Tibial artery (tissue), 4 donors: ENCODE measurements at regions not wholly inside any gene's neighbourhood (a gene's known extent, or its start where the extent isn't known, plus 50 kb on each side); places are given as distances from the start of the nearest gene placed in this dataset.

Experiments
- DNase-seq, 2 donors: peaks; one replicate each; pipeline ENCODE4 v3.0.0-alpha.2; 2019
- H3K27ac ChIP-seq, 2 donors: fragments of 200-600 bp; sonication (generic) in 1 of 2; 1 replicate in 1 of 2; 2 replicates in 1 of 2; pipeline ENCODE4 v1.5.1; 2018 to 2019; ENCODE audit warnings: mild to moderate bottlenecking in 1 of 2
- H3K27me3 ChIP-seq, 2 donors: fragments of 200-600 bp; sonication (generic) in 1 of 2; one replicate each; pipeline versions ENCODE4 v1.5.1 to v1.6.0; 2016 to 2019
- H3K36me3 ChIP-seq, 3 donors: fragments of 200-600 bp; sonication (generic) in 2 of 3; one replicate each; pipeline ENCODE4 v1.5.1; 2016 to 2019; ENCODE audit warnings: mild to moderate bottlenecking in 2 of 3
- H3K4me1 ChIP-seq, 4 donors: fragments of 200-600 bp; sonication (generic) in 2 of 4; 1 replicate in 3 of 4; 2 replicates in 1 of 4; pipeline ENCODE4 v1.5.1; 2016 to 2019
- H3K4me3 ChIP-seq, 2 donors: fragments of 200-600 bp; sonication (generic) in 1 of 2; 1 replicate in 1 of 2; 2 replicates in 1 of 2; pipeline ENCODE4 v1.5.1; 2018 to 2019; ENCODE audit warnings: mild to moderate bottlenecking in 2 of 2
- H3K9me3 ChIP-seq, 3 donors: fragments of 200-600 bp; sonication (generic) in 1 of 3; one replicate each; pipeline ENCODE4 v1.5.1; 2016 to 2019
- CTCF ChIP-seq, 2 experiments: fragments of 200-600 bp in 1 of 2; fragments of 450-650 bp in 1 of 2; IDR thresholded peaks; one replicate each; pipeline ENCODE4 v1.5.1; 2017 to 2019; ENCODE audit warnings: antibody characterized with exemption in 2 of 2, mild to moderate bottlenecking in 1 of 2, moderate library complexity in 1 of 2
- intact Hi-C: fragments of 100-400 bp; cut with DNase I; formaldehyde crosslinking; loops from one replicate; pipeline ENCODE4 v1.15.0; 2023; ENCODE audit warnings: low total_unique reads

- H3K27me3 ChIP-seq, result no peaks in the 10 kb centered on the region
- H3K36me3 ChIP-seq, result no peaks in the 10 kb centered on the region
- no peaks in the 10 kb centered on the region for H3K4me1 ChIP-seq
- no peak for TF ChIP-seq CTCF (IDR thresholded peaks at IDR 0.05)
- no peak overlapping the region for H3K4me3 ChIP-seq
- intact Hi-C loops, result no loop called here
- no peak overlapping the region for H3K27ac ChIP-seq
- no peak for DNase-seq
- H3K9me3 ChIP-seq, result no peaks in the 10 kb centered on the region
Measured at GRCh38 chr14:42459171-42459685, 852.6 kb downstream of the LRFN5 start.

- Histone ChIP-seq H3K27me3 (no peaks in the 10 kb centered on the region), H3K36me3 (no peaks in the 10 kb centered on the region), H3K27ac (no peak overlapping the region), H3K4me3 (no peak overlapping the region), H3K4me1 (no peaks in the 10 kb centered on the region), H3K9me3 (no peaks in the 10 kb centered on the region)
- intact Hi-C loops, result no loop called here
- DNase-seq, result no peak
- no peak for TF ChIP-seq CTCF (IDR thresholded peaks at IDR 0.05)
Measured at GRCh38 chr14:42441615-42442014, 834.9 kb downstream of the LRFN5 start.

DNA sequence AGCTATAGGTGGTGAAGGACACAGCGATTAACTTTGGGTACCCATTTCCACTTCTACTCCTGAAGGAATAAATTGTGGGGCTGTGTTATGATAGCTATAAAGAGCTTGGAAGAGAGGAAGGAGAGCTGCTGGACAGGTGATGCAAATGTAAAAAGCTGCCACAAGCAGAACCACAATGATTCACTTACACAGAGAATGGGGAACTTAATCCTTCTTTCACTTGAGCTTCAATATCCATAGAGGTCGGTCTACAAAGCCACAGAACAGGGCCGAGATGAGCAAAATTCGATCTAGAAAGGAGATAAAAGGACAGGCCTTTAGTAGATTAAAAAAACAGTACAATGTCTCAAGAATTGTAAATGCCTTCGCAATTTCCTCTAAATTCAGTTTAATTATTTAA lies 831.1 kb downstream of the LRFN5 start:
- Histone ChIP-seq H3K27ac (no peak overlapping the region), H3K4me1 (no peaks in the 10 kb centered on the region), H3K27me3 (no peaks in the 10 kb centered on the region), H3K36me3 (no peaks in the 10 kb centered on the region), H3K4me3 (no peak overlapping the region), H3K9me3 (no peaks in the 10 kb centered on the region)
- no peak for DNase-seq
- TF ChIP-seq CTCF (IDR thresholded peaks at IDR 0.05), result no peak
- intact Hi-C loops, result no loop called here

- Histone ChIP-seq H3K36me3 (no peaks in the 10 kb centered on the region), H3K4me3 (no peak overlapping the region), H3K9me3 (no peaks in the 10 kb centered on the region), H3K27ac (no peak overlapping the region), H3K4me1 (no peaks in the 10 kb centered on the region), H3K27me3 (no peaks in the 10 kb centered on the region)
- TF ChIP-seq CTCF (IDR thresholded peaks at IDR 0.05), result no peak
- intact Hi-C loops, result no loop called here
- DNase-seq, result no peak
Measured at GRCh38 chr14:42429401-42429800, 822.7 kb downstream of the LRFN5 start.

- Histone ChIP-seq H3K4me3 (no peak overlapping the region), H3K27me3 (no peaks in the 10 kb centered on the region), H3K36me3 (no peaks in the 10 kb centered on the region), H3K9me3 (no peaks in the 10 kb centered on the region), H3K27ac (no peak overlapping the region), H3K4me1 (no peaks in the 10 kb centered on the region)
- no peak for DNase-seq
- no peak for TF ChIP-seq CTCF (IDR thresholded peaks at IDR 0.05)
- intact Hi-C loops, result no loop called here
Measured at GRCh38 chr14:42428996-42429395, 822.3 kb downstream of the LRFN5 start.

DNA sequence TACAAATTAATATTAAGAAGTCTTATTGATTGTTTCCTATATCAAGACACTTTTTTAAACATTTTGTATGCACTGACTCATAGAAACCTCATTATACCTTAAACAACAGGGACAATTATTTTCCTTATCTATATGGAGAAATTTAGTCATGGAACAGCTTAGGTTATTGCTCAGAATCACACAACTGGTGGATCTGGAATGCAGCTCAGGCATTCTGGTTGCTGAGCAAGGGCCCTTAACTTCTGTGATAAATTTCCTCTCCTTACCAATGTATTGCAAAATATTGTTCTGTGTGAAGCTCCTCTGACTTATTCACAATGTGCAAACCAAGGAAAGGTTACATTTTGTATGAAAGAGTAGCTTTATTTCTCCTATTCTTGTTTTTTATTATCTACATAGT lies 817.8 kb downstream of the LRFN5 start:
- Histone ChIP-seq H3K27me3 (no peaks in the 10 kb centered on the region), H3K4me3 (no peak overlapping the region), H3K4me1 (no peaks in the 10 kb centered on the region), H3K9me3 (no peaks in the 10 kb centered on the region), H3K36me3 (no peaks in the 10 kb centered on the region), H3K27ac (no peak overlapping the region)
- DNase-seq, result no peak
- TF ChIP-seq CTCF (IDR thresholded peaks at IDR 0.05), result no peak
- intact Hi-C loops, result no loop called here
